WTC11 (cell line): ENCODE measurements at regions not wholly inside any gene's neighbourhood (a gene's known extent, or its start where the extent isn't known, plus 50 kb on each side); places are given as distances from the start of the nearest gene placed in this dataset.

Experiments used
- CREM ChIP-seq: sonication (generic); formaldehyde crosslinking; IDR thresholded peaks from 2 replicates; pipeline ENCODE4 v1.8.1; 2022; ENCODE audit warnings: mild to moderate bottlenecking, missing genetic modification reagents, moderate library complexity
- CTCF ChIP-seq: fragments of 200-600 bp; IDR thresholded peaks from 2 replicates; pipeline ENCODE4 v1.8.0; 2022; ENCODE audit warnings: antibody characterized with exemption
- MAX ChIP-seq: sonication (generic); formaldehyde crosslinking; IDR thresholded peaks from 2 replicates; pipeline ENCODE4 v1.8.0; 2022; ENCODE audit warnings: mild to moderate bottlenecking, missing genetic modification reagents
- MLX ChIP-seq: sonication (generic); formaldehyde crosslinking; IDR thresholded peaks from 2 replicates; pipeline ENCODE4 v1.8.1; 2023; ENCODE audit warnings: mild to moderate bottlenecking, missing genetic modification reagents, moderate library complexity
- RORB ChIP-seq: fragments of 250-450 bp; sonication (Bioruptor Pico); IDR thresholded peaks from 2 replicates; pipeline ENCODE4 v1.9.0; 2021; ENCODE audit warnings: mild to moderate bottlenecking
- SMAD3 ChIP-seq: sonication (generic); formaldehyde crosslinking; IDR thresholded peaks from 2 replicates; pipeline ENCODE4 v1.8.0; 2022; ENCODE audit warnings: missing genetic modification reagents, mild to moderate bottlenecking, borderline replicate concordance
- SOX15 ChIP-seq: fragments of 250-450 bp; sonication (Bioruptor Pico); IDR thresholded peaks from 2 replicates; pipeline ENCODE4 v1.9.0; 2021; ENCODE audit warnings: mild to moderate bottlenecking
- TEAD1 ChIP-seq: sonication (generic); formaldehyde crosslinking; IDR thresholded peaks from 2 replicates; pipeline ENCODE4 v1.8.0; 2022; ENCODE audit warnings: mild to moderate bottlenecking, missing genetic modification reagents
- USF1 ChIP-seq: sonication (generic); formaldehyde crosslinking; IDR thresholded peaks from 2 replicates; pipeline ENCODE4 v1.8.0; 2022; ENCODE audit warnings: mild to moderate bottlenecking, missing genetic modification reagents
- ZNF281 ChIP-seq: sonication (generic); formaldehyde crosslinking; IDR thresholded peaks from 2 replicates; pipeline ENCODE4 v1.8.0; 2023; ENCODE audit warnings: mild to moderate bottlenecking, missing genetic modification reagents
- ZNF396 ChIP-seq: fragments of 250-450 bp; sonication (Bioruptor Pico); IDR thresholded peaks from 2 replicates; pipeline ENCODE4 v1.8.0; 2021; ENCODE audit warnings: mild to moderate bottlenecking, moderate library complexity, borderline replicate concordance
- ZSCAN18 ChIP-seq: fragments of 250-450 bp; sonication (Bioruptor Pico); IDR thresholded peaks from 2 replicates; pipeline ENCODE4 v2.1.2; 2022; ENCODE audit warnings: mild to moderate bottlenecking, moderate library complexity

- no peak for TF ChIP-seq MLX
- TF ChIP-seq CTCF = no peak
- no peak for TF ChIP-seq CREM
- TF ChIP-seq SOX15 (CRISPR knock-in tag) = no peak
- no peak for TF ChIP-seq ZNF396
- TF ChIP-seq USF1 (CRISPR knock-in tag) = no peak
- TF ChIP-seq ZNF281 (CRISPR knock-in tag) = no peak
- TF ChIP-seq RORB = no peak
- no peak for TF ChIP-seq ZSCAN18 (CRISPR knock-in tag)
- TF ChIP-seq MAX (CRISPR knock-in tag) = no peak
- no peak for TF ChIP-seq TEAD1 (CRISPR knock-in tag)
- TF ChIP-seq SMAD3 (CRISPR knock-in tag) = no peak
Measured at GRCh38 chr13:50613356-50613831, 230.1 kb downstream of the DLEU7 start.
